Keratinocyte (primary cell): ENCODE measurements at regions not wholly inside any gene's neighbourhood (a gene's known extent, or its start where the extent isn't known, plus 50 kb on each side); places are given as distances from the start of the nearest gene placed in this dataset.
"Not testable (repeated sequence)": the region's sequence is repeated elsewhere in the genome, so short reads cannot be mapped to it uniquely, and the experiment has no call there.

ENCODE experiments used
- DNase-seq: peaks from one replicate; pipeline ENCODE4 v3.0.0-alpha.2; 2011; ENCODE audit warnings: low read depth, missing footprints, low spot score
- FAIRE-seq: peaks from 2 replicates; lab custom pipeline; 2011; peaks lifted over from hg19 to GRCh38; lab: Jason Lieb, UNC
- H2AFZ ChIP-seq: 2 replicates; pipeline ENCODE4 v1.6.0; 2012; ENCODE audit warnings: low read length, control low read depth, inconsistent platforms; ENCODE audit not compliant: control insufficient read depth
- H3K27ac ChIP-seq: 2 replicates; pipeline ENCODE4 v1.5.1; 2011; ENCODE audit warnings: low read length; ENCODE audit not compliant: control insufficient read depth, insufficient read depth
- H3K27me3 ChIP-seq: 3 replicates; pipeline ENCODE4 v1.6.0; 2011; ENCODE audit warnings: low read length; ENCODE audit not compliant: control insufficient read depth, insufficient read depth; ENCODE audit errors: extremely low read depth
- H3K36me3 ChIP-seq, 2 experiments: 2 replicates in 1 of 2; 3 replicates in 1 of 2; pipeline ENCODE4 v1.5.1; 2011; ENCODE audit warnings: low read length in 2 of 2, mild to moderate bottlenecking in 1 of 2; ENCODE audit not compliant: control insufficient read depth in 2 of 2, insufficient read depth in 2 of 2; ENCODE audit errors: extremely low read depth in 1 of 2
- H3K4me1 ChIP-seq: 3 replicates; pipeline ENCODE4 v1.5.1; 2011; ENCODE audit warnings: low read length; ENCODE audit not compliant: control insufficient read depth, insufficient read depth; ENCODE audit errors: extremely low read depth
- H3K4me2 ChIP-seq: 3 replicates; pipeline ENCODE4 v1.6.0; 2011; ENCODE audit warnings: low read depth, low read length; ENCODE audit not compliant: control insufficient read depth, insufficient read depth; ENCODE audit errors: extremely low read depth
- H3K4me3 ChIP-seq, 3 experiments: fragments of 200-600 bp in 1 of 3; sonication (generic) in 1 of 3; 2 replicates in 2 of 3; 3 replicates in 1 of 3; pipeline ENCODE4 v1.5.1; 2011 to 2016; ENCODE audit warnings: low read length in 3 of 3, mild to moderate bottlenecking in 3 of 3, control low read depth in 2 of 3, inconsistent platforms in 1 of 3, low read depth in 1 of 3, mixed read lengths in 1 of 3, mixed run types in 1 of 3, moderate library complexity in 1 of 3; ENCODE audit not compliant: control insufficient read depth in 2 of 3, insufficient read depth in 2 of 3; ENCODE audit errors: extremely low read depth in 1 of 3
- H3K79me2 ChIP-seq: 2 replicates; pipeline ENCODE4 v1.6.0; 2012; ENCODE audit warnings: low read length; ENCODE audit not compliant: control insufficient read depth, insufficient read depth
- H3K9ac ChIP-seq: 3 replicates; pipeline ENCODE4 v1.6.0; 2011; ENCODE audit warnings: low read length; ENCODE audit not compliant: control insufficient read depth, insufficient read depth; ENCODE audit errors: extremely low read depth
- H3K9me1 ChIP-seq: 3 replicates; pipeline ENCODE4 v1.6.0; 2011; ENCODE audit warnings: low read length; ENCODE audit not compliant: control insufficient read depth, insufficient read depth; ENCODE audit errors: extremely low read depth
- H3K9me3 ChIP-seq: 2 replicates; pipeline ENCODE4 v1.5.1; 2012; ENCODE audit warnings: low read depth, low read length; ENCODE audit not compliant: control insufficient read depth
- H4K20me1 ChIP-seq: 3 replicates; pipeline ENCODE4 v1.6.0; 2011; ENCODE audit warnings: low read length; ENCODE audit not compliant: control insufficient read depth, insufficient read depth; ENCODE audit errors: extremely low read depth
- CTCF ChIP-seq, 3 experiments: IDR thresholded peaks in 1 of 3; conservative IDR thresholded peaks in 1 of 3; optimal IDR thresholded peaks in 1 of 3; 2 replicates in 2 of 3; 3 replicates in 1 of 3; pipeline versions ENCODE3 to v1.5.1; 2011; ENCODE audit warnings: low read length in 3 of 3, mild to moderate bottlenecking in 3 of 3, moderate library complexity in 2 of 3, control low read depth in 1 of 3, inconsistent platforms in 1 of 3; ENCODE audit not compliant: insufficient read depth in 2 of 3; ENCODE audit errors: extremely low read depth in 1 of 3
- EZH2 ChIP-seq: IDR thresholded peaks from one replicate; pipeline ENCODE4 v1.6.1; 2012; ENCODE audit warnings: inconsistent platforms, mild to moderate bottlenecking, low read length, moderate library complexity
- dilution Hi-C: fragments of 300-500 bp; cut with MboI; formaldehyde crosslinking; loops from one replicate; pipeline ENCODE4 v1.7.0; 2020; ENCODE audit warnings: low sequenced_read_pairs; ENCODE audit not compliant: extremely low pct_ligation_motif_present

DNA sequence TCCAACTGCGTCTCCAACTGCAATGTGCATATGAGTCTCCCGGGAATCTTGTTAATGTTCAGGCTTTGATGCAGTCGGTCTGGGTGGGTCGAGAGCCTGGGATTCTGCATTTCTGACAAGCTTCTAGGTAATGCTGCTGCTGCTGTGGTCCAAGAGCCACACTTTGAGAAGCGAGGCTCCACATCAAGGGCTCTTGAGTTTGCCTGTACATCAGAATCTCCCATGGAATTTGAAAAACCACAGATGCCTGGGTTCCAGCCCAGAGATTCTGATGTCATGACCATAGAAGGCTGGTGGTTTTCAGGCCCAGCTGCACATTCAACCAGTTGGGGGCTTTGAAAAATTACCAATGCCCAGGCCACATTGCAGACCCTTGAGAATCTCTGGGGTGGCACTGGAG lies 93.9 kb upstream of the TARDBP start:
- Histone ChIP-seq H3K36me3 (no peaks in the 10 kb centered on the region), H4K20me1 (no peaks in the 10 kb centered on the region), H3K4me1 (peaks cover 8% of the 10 kb centered on the region), H3K27ac (no peak overlapping the region), H3K79me2 (no peaks in the 10 kb centered on the region), H3K9me3 (no peaks in the 10 kb centered on the region), H2AFZ (no peak overlapping the region), H3K9me1 (peaks cover 4% of the 10 kb centered on the region), H3K4me2 (no peak overlapping the region), H3K9ac (no peak overlapping the region), H3K27me3 (no peaks in the 10 kb centered on the region), H3K4me3 (no peak overlapping the region)
- dilution Hi-C loops: no loop called here
- no peak for FAIRE-seq
- DNase-seq: no peak
- TF ChIP-seq EZH2: no peak

- H4K20me1 ChIP-seq: no peaks in the 10 kb centered on the region
- dilution Hi-C loops: no loop called here
These were observed 92.3 kb upstream of the TARDBP start for GRCh38 chr1:10920063-10920626.

GRCh38 chr1:10922315-10923060 lies 90.0 kb upstream of the TARDBP start:
- H3K9me1 ChIP-seq, H3K4me3 ChIP-seq, H3K9ac ChIP-seq, H2AFZ ChIP-seq, dilution Hi-C loops, H3K27ac ChIP-seq, DNase-seq, H3K4me1 ChIP-seq, H3K79me2 ChIP-seq, H3K27me3 ChIP-seq, H4K20me1 ChIP-seq, FAIRE-seq, H3K4me2 ChIP-seq, H3K9me3 ChIP-seq, H3K36me3 ChIP-seq: not testable (repeated sequence)

More at GRCh38 chr1:10920063-10920626, 92.3 kb upstream of the TARDBP start:
- H3K9ac ChIP-seq: peak overlapping the region; percentile 26
- H3K27ac ChIP-seq: peak overlapping the region; percentile 58
- peak; percentile 94 for FAIRE-seq
- no peaks in the 10 kb centered on the region for H3K9me3 ChIP-seq
- H3K4me2 ChIP-seq: peak overlapping the region; percentile 76
- H2AFZ ChIP-seq: peak overlapping the region; percentile 92
- DNase-seq: no peak
- no peaks in the 10 kb centered on the region for H3K36me3 ChIP-seq
- H3K27me3 ChIP-seq: no peaks in the 10 kb centered on the region
- H3K4me1 ChIP-seq: peaks cover 8% of the 10 kb centered on the region
- peaks cover 4% of the 10 kb centered on the region for H3K9me1 ChIP-seq
- H3K4me3 ChIP-seq: peak overlapping the region in 1 of 3 experiments; percentile 25
- no peaks in the 10 kb centered on the region for H3K79me2 ChIP-seq
- TF ChIP-seq EZH2: no peak
- TF ChIP-seq CTCF (optimal IDR thresholded peaks at IDR 0.05 in 1 of 3, IDR thresholded peaks at IDR 0.05 in 1 of 3, conservative IDR thresholded peaks at IDR 0.05 in 1 of 3; ENCODE audit: extremely low read depth in 1 of 3, insufficient read depth in 2 of 3, low read length in 3 of 3): no peak
